Activated naive CD4-positive, alpha-beta T cell treated with Interleukin-2 at 50 U/mL for 16 hours (primary cell): ENCODE measurements at regions not wholly inside any gene's neighbourhood (a gene's known extent, or its start where the extent isn't known, plus 50 kb on each side); places are given as distances from the start of the nearest gene placed in this dataset.
"Not testable (repeated sequence)": the region's sequence is repeated elsewhere in the genome, so short reads cannot be mapped to it uniquely, and the experiment has no call there.

Experiments
- DNase-seq: peaks from one replicate; pipeline ENCODE4 v3.0.0-alpha.2; 2020

GRCh38 chr5:39671561-39671961 lies 246.8 kb upstream of the DAB2 start:
- DNase-seq, result no peak

GRCh38 chr5:39670955-39671354 lies 246.2 kb upstream of the DAB2 start:
- DNase-seq, result no peak

GRCh38 chr5:39670391-39670790 lies 245.6 kb upstream of the DAB2 start:
- no peak for DNase-seq

GRCh38 chr5:39668980-39669379 lies 244.2 kb upstream of the DAB2 start:
- no peak for DNase-seq

- DNase-seq, result no peak
These were observed 240.5 kb upstream of the DAB2 start for GRCh38 chr5:39665328-39665727.

GRCh38 chr5:39662945-39663344 lies 238.2 kb upstream of the DAB2 start:
- DNase-seq, result no peak

GRCh38 chr5:39661026-39661779 lies 236.4 kb upstream of the DAB2 start:
- no peak for DNase-seq

GRCh38 chr5:39660020-39660419 lies 235.2 kb upstream of the DAB2 start:
- DNase-seq, result no peak

GRCh38 chr5:39658866-39659265 lies 234.1 kb upstream of the DAB2 start:
- DNase-seq, result no peak

GRCh38 chr5:39657943-39658342 lies 233.2 kb upstream of the DAB2 start:
- DNase-seq, result no peak

GRCh38 chr5:39656600-39656999 lies 231.8 kb upstream of the DAB2 start:
- no peak for DNase-seq

- no peak for DNase-seq
These were observed 229.9 kb upstream of the DAB2 start for GRCh38 chr5:39654715-39655114.

- DNase-seq, result not testable (repeated sequence)
These were observed 227.7 kb upstream of the DAB2 start for GRCh38 chr5:39652481-39652880.

- DNase-seq, result no peak
These were observed 227.3 kb upstream of the DAB2 start for GRCh38 chr5:39652036-39652435.

GRCh38 chr5:39650008-39650762 lies 225.4 kb upstream of the DAB2 start:
- no peak for DNase-seq

- DNase-seq, result no peak
These were observed 224.1 kb upstream of the DAB2 start for GRCh38 chr5:39648848-39649227.

- no peak for DNase-seq
These were observed 223.5 kb upstream of the DAB2 start for GRCh38 chr5:39648085-39648847.

- DNase-seq, result no peak
These were observed 215.8 kb upstream of the DAB2 start for GRCh38 chr5:39640552-39640951.

GRCh38 chr5:39639618-39640089 lies 214.9 kb upstream of the DAB2 start:
- no peak for DNase-seq

GRCh38 chr5:39638813-39639212 lies 214.0 kb upstream of the DAB2 start:
- no peak for DNase-seq

- no peak for DNase-seq
These were observed 208.3 kb upstream of the DAB2 start for GRCh38 chr5:39633057-39633456.

GRCh38 chr5:39631958-39632357 lies 207.2 kb upstream of the DAB2 start:
- no peak for DNase-seq

GRCh38 chr5:39629946-39630345 lies 205.2 kb upstream of the DAB2 start:
- DNase-seq, result no peak

- DNase-seq, result no peak
These were observed 203.6 kb upstream of the DAB2 start for GRCh38 chr5:39628348-39628747.
